ENCODE measurements at regions not wholly inside any gene's neighbourhood (a gene's known extent, or its start where the extent isn't known, plus 50 kb on each side); places are given as distances from the start of the nearest gene placed in this dataset.

GRCh38 chr10:113326160-113327111 lies 226.4 kb upstream of the HABP2 start:
- DNase-seq (ENCODE audit: low spot score): no peak

GRCh38 chr10:113329121-113329596 lies 223.7 kb upstream of the HABP2 start:
- no peak for DNase-seq (ENCODE audit: low spot score)

- no peak for DNase-seq (ENCODE audit: low spot score)
Observed at GRCh38 chr10:113331961-113332360, 220.9 kb upstream of the HABP2 start.

- no peak for DNase-seq (ENCODE audit: low spot score)
Observed at GRCh38 chr10:113333313-113333712, 219.5 kb upstream of the HABP2 start.

- DNase-seq (ENCODE audit: low spot score): no peak
Observed at GRCh38 chr10:113335592-113335991, 217.3 kb upstream of the HABP2 start.

GRCh38 chr10:113336549-113337130 lies 216.2 kb upstream of the HABP2 start:
- no peak for DNase-seq (ENCODE audit: low spot score)

GRCh38 chr10:113337142-113337541 lies 215.7 kb upstream of the HABP2 start:
- DNase-seq (ENCODE audit: low spot score): no peak

GRCh38 chr10:113339121-113339520 lies 213.7 kb upstream of the HABP2 start:
- DNase-seq (ENCODE audit: low spot score): no peak

- DNase-seq (ENCODE audit: low spot score): no peak
Observed at GRCh38 chr10:113340282-113340681, 212.6 kb upstream of the HABP2 start.

GRCh38 chr10:113341138-113341537 lies 211.7 kb upstream of the HABP2 start:
- no peak for DNase-seq (ENCODE audit: low spot score)

- no peak for DNase-seq (ENCODE audit: low spot score)
Observed at GRCh38 chr10:113345826-113346624, 206.8 kb upstream of the HABP2 start.

GRCh38 chr10:113347508-113347907 lies 205.3 kb upstream of the HABP2 start:
- no peak for DNase-seq (ENCODE audit: low spot score)

- no peak for DNase-seq (ENCODE audit: low spot score)
Observed at GRCh38 chr10:113348694-113349093, 204.2 kb upstream of the HABP2 start.

GRCh38 chr10:113350311-113351040 lies 202.4 kb upstream of the HABP2 start:
- DNase-seq (ENCODE audit: low spot score): no peak

- no peak for DNase-seq (ENCODE audit: low spot score)
Observed at GRCh38 chr10:113354711-113355110, 198.1 kb upstream of the HABP2 start.

GRCh38 chr10:113356794-113357680 lies 195.8 kb upstream of the HABP2 start:
- DNase-seq (ENCODE audit: low spot score): no peak

- no peak for DNase-seq (ENCODE audit: low spot score)
Observed at GRCh38 chr10:113357681-113358300, 195.1 kb upstream of the HABP2 start.

GRCh38 chr10:113359655-113360054 lies 193.2 kb upstream of the HABP2 start:
- no peak for DNase-seq (ENCODE audit: low spot score)

- no peak for DNase-seq (ENCODE audit: low spot score)
Observed at GRCh38 chr10:113360870-113361269, 192.0 kb upstream of the HABP2 start.

GRCh38 chr10:113362645-113363091 lies 190.2 kb upstream of the HABP2 start:
- no peak for DNase-seq (ENCODE audit: low spot score)
